ENCODE measurements at regions not wholly inside any gene's neighbourhood (a gene's known extent, or its start where the extent isn't known, plus 50 kb on each side); places are given as distances from the start of the nearest gene placed in this dataset.
"Not testable (repeated sequence)": the region's sequence is repeated elsewhere in the genome, so short reads cannot be mapped to it uniquely, and the experiment has no call there.

- peak; percentile 11 for DNase-seq (ENCODE audit: low read depth)
- H3K4me3 ChIP-seq (replicated peaks; ENCODE audit: low read depth, low read length), result no peak overlapping the region
- no peak for TF ChIP-seq CTCF (IDR thresholded peaks at IDR 0.05; ENCODE audit: low read length, missing control alignments)
Measured at GRCh38 chr13:30545320-30545719, 72.4 kb upstream of the USPL1 start.

- not testable (repeated sequence) for DNase-seq (ENCODE audit: low read depth); H3K4me3 ChIP-seq (replicated peaks; ENCODE audit: low read depth, low read length)
Measured at GRCh38 chr13:30548046-30548445, 69.7 kb upstream of the USPL1 start.

- peak; percentile 30 for TF ChIP-seq CTCF (IDR thresholded peaks at IDR 0.05; ENCODE audit: low read length, missing control alignments)
- H3K4me3 ChIP-seq (replicated peaks; ENCODE audit: low read depth, low read length), result no peak overlapping the region
- peak; percentile 56 for DNase-seq (ENCODE audit: low read depth)
Measured at GRCh38 chr13:30551189-30551588, 66.5 kb upstream of the USPL1 start.

- DNase-seq (ENCODE audit: low read depth), result no peak
- TF ChIP-seq CTCF (IDR thresholded peaks at IDR 0.05; ENCODE audit: low read length, missing control alignments), result no peak
- no peak overlapping the region for H3K4me3 ChIP-seq (replicated peaks; ENCODE audit: low read depth, low read length)
Measured at GRCh38 chr13:30552567-30552966, 65.2 kb upstream of the USPL1 start.

GRCh38 chr13:30559274-30559673 lies 58.4 kb upstream of the USPL1 start:
- no peak for DNase-seq (ENCODE audit: low read depth)
- TF ChIP-seq CTCF (IDR thresholded peaks at IDR 0.05; ENCODE audit: low read length, missing control alignments), result no peak
- H3K4me3 ChIP-seq (replicated peaks; ENCODE audit: low read depth, low read length), result no peak overlapping the region

- DNase-seq (ENCODE audit: low read depth), result no peak
- no peak overlapping the region for H3K4me3 ChIP-seq (replicated peaks; ENCODE audit: low read depth, low read length)
- TF ChIP-seq CTCF (IDR thresholded peaks at IDR 0.05; ENCODE audit: low read length, missing control alignments), result no peak
Measured at GRCh38 chr13:30560212-30560611, 57.5 kb upstream of the USPL1 start.

- no peak for TF ChIP-seq CTCF (IDR thresholded peaks at IDR 0.05; ENCODE audit: low read length, missing control alignments)
- no peak for DNase-seq (ENCODE audit: low read depth)
- H3K4me3 ChIP-seq (replicated peaks; ENCODE audit: low read depth, low read length), result no peak overlapping the region
Measured at GRCh38 chr13:30561511-30561910, 56.2 kb upstream of the USPL1 start.

GRCh38 chr13:30564489-30564888 lies 53.2 kb upstream of the USPL1 start:
- TF ChIP-seq CTCF (IDR thresholded peaks at IDR 0.05; ENCODE audit: low read length, missing control alignments), result no peak
- no peak overlapping the region for H3K4me3 ChIP-seq (replicated peaks; ENCODE audit: low read depth, low read length)
- DNase-seq (ENCODE audit: low read depth), result no peak

All from fibroblast of pulmonary artery (primary cell).